H1 (cell line): ENCODE measurements at regions not wholly inside any gene's neighbourhood (a gene's known extent, or its start where the extent isn't known, plus 50 kb on each side); places are given as distances from the start of the nearest gene placed in this dataset.

Experiments
- ATF2 ChIP-seq: IDR thresholded peaks from 2 replicates; pipeline ENCODE4 v1.6.1; 2012; ENCODE audit warnings: low read length, inconsistent platforms
- CEBPB ChIP-seq: IDR thresholded peaks from 2 replicates; pipeline ENCODE4 v1.6.1; 2012; ENCODE audit warnings: low read depth, low read length
- CHD7 ChIP-seq: fragments of 300-600 bp; sonication (generic); IDR thresholded peaks from 2 replicates; pipeline ENCODE4 v1.7.1; 2012; ENCODE audit warnings: low read length, moderate library complexity, mild to moderate bottlenecking, inconsistent platforms; ENCODE audit not compliant: insufficient replicate concordance
- CTBP2 ChIP-seq: IDR thresholded peaks from 2 replicates; pipeline ENCODE4 v1.7.0; 2011; ENCODE audit warnings: borderline replicate concordance, mild to moderate bottlenecking, moderate library complexity, mixed read lengths, low read length; ENCODE audit not compliant: insufficient read depth, insufficient read length
- KDM1A ChIP-seq: fragments of 200-600, 300-600 bp; sonication (generic); IDR thresholded peaks from 2 replicates; pipeline ENCODE4 v1.7.1; 2016; ENCODE audit warnings: mild to moderate bottlenecking, low read length, borderline replicate concordance
- KDM5A ChIP-seq: fragments of 200-600 bp; IDR thresholded peaks from 2 replicates; pipeline ENCODE4 v1.7.1; 2012; ENCODE audit warnings: mild to moderate bottlenecking, low read length, inconsistent platforms, mixed read lengths
- POLR2A ChIP-seq, 2 experiments: IDR thresholded peaks; 1 replicate in 1 of 2; 2 replicates in 1 of 2; pipeline ENCODE4 v1.6.1; 2011; ENCODE audit warnings: low read depth in 2 of 2, low read length in 2 of 2, mild to moderate bottlenecking in 2 of 2; ENCODE audit errors: control extremely low read depth in 1 of 2
- RAD21 ChIP-seq, 2 experiments: IDR thresholded peaks in 1 of 2; conservative IDR thresholded peaks in 1 of 2; 2 replicates each; pipeline ENCODE4 v1.6.1; 2011; ENCODE audit warnings: low read depth in 2 of 2, low read length in 2 of 2, improper control_type of control experiment in 1 of 2, inconsistent platforms in 1 of 2, mild to moderate bottlenecking in 1 of 2, moderate library complexity in 1 of 2
- SIRT6 ChIP-seq: IDR thresholded peaks from one replicate; pipeline ENCODE4 v1.7.1; 2012; ENCODE audit warnings: low read length, inconsistent platforms
- SP4 ChIP-seq: IDR thresholded peaks from 2 replicates; pipeline ENCODE4 v1.6.1; 2012; ENCODE audit warnings: low read length, inconsistent platforms
- SUZ12 ChIP-seq: fragments of 200-600 bp; sonication (generic); IDR thresholded peaks from 2 replicates; pipeline ENCODE4 v1.6.1; 2012; ENCODE audit warnings: mild to moderate bottlenecking, inconsistent platforms, low read length, moderate library complexity, mixed read lengths

- TF ChIP-seq CHD7 = no peak
- no peak for TF ChIP-seq KDM5A
- no peak for TF ChIP-seq CEBPB
- TF ChIP-seq SIRT6 = no peak
- TF ChIP-seq CTBP2 = no peak
- TF ChIP-seq POLR2A (IDR thresholded peaks at IDR 0.05; ENCODE audit: control extremely low read depth in 1 of 2, low read depth in 2 of 2, low read length in 2 of 2) = no peak
- TF ChIP-seq ATF2 = no peak
- no peak for TF ChIP-seq KDM1A
- no peak for TF ChIP-seq RAD21 (IDR thresholded peaks at IDR 0.05 in 1 of 2, conservative IDR thresholded peaks at IDR 0.05 in 1 of 2; ENCODE audit: low read depth in 2 of 2, low read length in 2 of 2)
- no peak for TF ChIP-seq SP4
- no peak for TF ChIP-seq SUZ12
Measured at GRCh38 chr10:3412646-3413045, 240.1 kb upstream of the PITRM1 start (continued).
